Natural killer cell (primary cell): ENCODE measurements at regions not wholly inside any gene's neighbourhood (a gene's known extent, or its start where the extent isn't known, plus 50 kb on each side); places are given as distances from the start of the nearest gene placed in this dataset.

ENCODE experiments used
- ATAC-seq, 3 donors: fragments of 150-1000 bp in 2 of 3; fragments of 200-7000 bp in 1 of 3; cut with Tn5 transposase; 1 replicate in 1 of 3; 2 replicates in 2 of 3; pipeline ENCODE4 v1.10.0; 2021; ENCODE audit warnings: mild to moderate bottlenecking in 2 of 3, moderate library complexity in 2 of 3
- DNase-seq, 2 donors: peaks; one replicate each; pipeline versions ENCODE4 v3.0.0 to v3.0.0-alpha.2; 2013 to 2021; ENCODE audit warnings: mixed read lengths in 1 of 2
- H3K27ac ChIP-seq: one replicate; pipeline ENCODE4 v1.5.1; 2013; ENCODE audit warnings: mild to moderate bottlenecking, low read length
- H3K27me3 ChIP-seq: one replicate; pipeline ENCODE4 v1.6.1; 2013; ENCODE audit warnings: low read length; ENCODE audit not compliant: control insufficient read depth, insufficient read depth
- H3K36me3 ChIP-seq: one replicate; pipeline ENCODE4 v1.6.1; 2013; ENCODE audit warnings: low read length; ENCODE audit not compliant: control insufficient read depth, insufficient read depth
- H3K4me1 ChIP-seq: one replicate; pipeline ENCODE4 v1.6.1; 2013; ENCODE audit warnings: low read length; ENCODE audit not compliant: control insufficient read depth, insufficient read depth
- H3K4me3 ChIP-seq: one replicate; pipeline ENCODE4 v1.5.1; 2013; ENCODE audit warnings: low read length
- H3K9me3 ChIP-seq: one replicate; pipeline ENCODE4 v1.6.1; 2013; ENCODE audit warnings: low read length; ENCODE audit not compliant: control insufficient read depth, insufficient read depth
- H3K27ac Mint-ChIP-seq, 2 donors: one replicate each; pipeline ENCODE4 v1.8.0; 2022; ENCODE audit warnings: mild to moderate bottlenecking in 2 of 2, mixed read lengths in 2 of 2, moderate library complexity in 1 of 2
- H3K27me3 Mint-ChIP-seq, 2 donors: one replicate each; pipeline ENCODE4 v1.8.0; 2022; ENCODE audit warnings: low read depth in 2 of 2, mixed read lengths in 2 of 2
- H3K36me3 Mint-ChIP-seq: one replicate; pipeline ENCODE4 v1.8.0; 2022; ENCODE audit warnings: mixed read lengths
- H3K4me1 Mint-ChIP-seq, 2 donors: one replicate each; pipeline ENCODE4 v1.8.0; 2022; ENCODE audit warnings: mixed read lengths in 2 of 2
- H3K4me3 Mint-ChIP-seq: one replicate; pipeline ENCODE4 v1.8.0; 2022; ENCODE audit warnings: mild to moderate bottlenecking, moderate library complexity, mixed read lengths
- H3K9me3 Mint-ChIP-seq, 2 donors: one replicate each; pipeline ENCODE4 v1.8.0; 2022; ENCODE audit warnings: mixed read lengths in 2 of 2
- CTCF ChIP-seq: fragments of 200-600 bp; IDR thresholded peaks from one replicate; pipeline ENCODE4 v1.8.0; 2022; ENCODE audit warnings: antibody characterized with exemption
- WGBS: methylation state at CpG from one replicate; pipeline ENCODE4 v1.1.7; 2013; ENCODE audit warnings: missing lambda C conversion rate; ENCODE audit not compliant: insufficient coverage; 5-methylcytosine and 5-hydroxymethylcytosine counted together
- intact Hi-C: fragments of 100-400 bp; cut with micrococcal nuclease; formaldehyde crosslinking; loops from one replicate; pipeline ENCODE4 v1.14.2; 2022

- no peak for TF ChIP-seq CTCF
- Mint-ChIP-seq H3K27me3 (peaks cover 13 to 30% of the 10 kb centered on the region in 2 donors), H3K9me3 (no peaks in the 10 kb centered on the region), H3K27ac (no peak overlapping the region), H3K4me1 (no peaks in the 10 kb centered on the region), H3K36me3 (no peaks in the 10 kb centered on the region), H3K4me3 (no peak overlapping the region)
- 81% methylated on average over 11 of the region's 12 CpGs for whole genome bisulfite sequencing
- Histone ChIP-seq H3K27me3 (no peaks in the 10 kb centered on the region), H3K4me3 (no peak overlapping the region), H3K36me3 (no peaks in the 10 kb centered on the region), H3K9me3 (no peaks in the 10 kb centered on the region), H3K27ac (no peak overlapping the region), H3K4me1 (no peaks in the 10 kb centered on the region)
- no peak for ATAC-seq
- DNase-seq, result no peak
- intact Hi-C loops, result no loop called here
These were observed 308.9 kb upstream of the EXOC2 start for GRCh38 chr6:1001655-1002349.

- Histone ChIP-seq H3K4me1 (no peaks in the 10 kb centered on the region), H3K36me3 (no peaks in the 10 kb centered on the region), H3K9me3 (no peaks in the 10 kb centered on the region), H3K27me3 (no peaks in the 10 kb centered on the region), H3K4me3 (no peak overlapping the region), H3K27ac (no peak overlapping the region)
- Mint-ChIP-seq H3K9me3 (no peaks in the 10 kb centered on the region), H3K4me3 (no peak overlapping the region), H3K27me3 (peaks cover 16 to 19% of the 10 kb centered on the region in 2 donors), H3K4me1 (no peaks in the 10 kb centered on the region), H3K27ac (no peak overlapping the region), H3K36me3 (no peaks in the 10 kb centered on the region)
- ATAC-seq, result no peak
- no peak for TF ChIP-seq CTCF
- intact Hi-C loops, result no loop called here
- DNase-seq, result no peak
- 80% methylated on average over 8 of the region's 9 CpGs for WGBS
These were observed 306.6 kb upstream of the EXOC2 start for GRCh38 chr6:999552-999951.

GRCh38 chr6:998551-998950 lies 305.6 kb upstream of the EXOC2 start:
- Mint-ChIP-seq H3K9me3 (no peaks in the 10 kb centered on the region), H3K36me3 (no peaks in the 10 kb centered on the region), H3K27me3 (peaks cover 16 to 21% of the 10 kb centered on the region in 2 donors), H3K4me3 (no peak overlapping the region), H3K27ac (no peak overlapping the region), H3K4me1 (no peaks in the 10 kb centered on the region)
- DNase-seq, result no peak
- WGBS, result 90% methylated on average over 10 of the region's 10 CpGs
- Histone ChIP-seq H3K4me3 (no peak overlapping the region), H3K27ac (no peak overlapping the region), H3K27me3 (no peaks in the 10 kb centered on the region), H3K4me1 (no peaks in the 10 kb centered on the region), H3K9me3 (no peaks in the 10 kb centered on the region), H3K36me3 (no peaks in the 10 kb centered on the region)
- no peak for ATAC-seq
- TF ChIP-seq CTCF, result no peak
- intact Hi-C loops, result no loop called here

- peaks cover 16 to 19% of the 10 kb centered on the region in 2 donors for H3K27me3 Mint-ChIP-seq
- WGBS, result 81% methylated on average over 9 of the region's 9 CpGs
These were observed 303.4 kb upstream of the EXOC2 start for GRCh38 chr6:996271-996852.

More at GRCh38 chr6:996271-996852, 303.4 kb upstream of the EXOC2 start:
- H3K27me3 ChIP-seq, result no peaks in the 10 kb centered on the region
- H3K9me3 Mint-ChIP-seq, result no peaks in the 10 kb centered on the region
- H3K4me1 Mint-ChIP-seq, result no peaks in the 10 kb centered on the region
- H3K27ac ChIP-seq, result no peak overlapping the region
- TF ChIP-seq CTCF, result no peak
- no peaks in the 10 kb centered on the region for H3K4me1 ChIP-seq
- no peak for ATAC-seq
- no peaks in the 10 kb centered on the region for H3K9me3 ChIP-seq
- no peaks in the 10 kb centered on the region for H3K36me3 Mint-ChIP-seq
- intact Hi-C loops, result no loop called here
- no peaks in the 10 kb centered on the region for H3K36me3 ChIP-seq
- no peak overlapping the region for H3K4me3 Mint-ChIP-seq
- no peak for DNase-seq
- no peak overlapping the region for H3K4me3 ChIP-seq
- H3K27ac Mint-ChIP-seq, result no peak overlapping the region
